SKM-1 treated with dmso at 0.1 percent for 144 hours (cell line): ENCODE measurements at regions not wholly inside any gene's neighbourhood (a gene's known extent, or its start where the extent isn't known, plus 50 kb on each side); places are given as distances from the start of the nearest gene placed in this dataset.
A peak's percentile ranks its signal among the peaks of the same experiment; 100 is the strongest.
"Not testable (repeated sequence)": the region's sequence is repeated elsewhere in the genome, so short reads cannot be mapped to it uniquely, and the experiment has no call there.

ENCODE experiments used
- DNase-seq: peaks from one replicate; lab custom pipeline; 2025; ENCODE audit not compliant: unreplicated experiment; lab: John Stamatoyannopoulos, UW

- peak; percentile 89 for DNase-seq
Measured at GRCh38 chr2:131668794-131669540, 141.3 kb downstream of the CCDC74A start.

- not testable (repeated sequence) for DNase-seq
Measured at GRCh38 chr2:131671841-131672470, 144.3 kb downstream of the CCDC74A start.

DNA sequence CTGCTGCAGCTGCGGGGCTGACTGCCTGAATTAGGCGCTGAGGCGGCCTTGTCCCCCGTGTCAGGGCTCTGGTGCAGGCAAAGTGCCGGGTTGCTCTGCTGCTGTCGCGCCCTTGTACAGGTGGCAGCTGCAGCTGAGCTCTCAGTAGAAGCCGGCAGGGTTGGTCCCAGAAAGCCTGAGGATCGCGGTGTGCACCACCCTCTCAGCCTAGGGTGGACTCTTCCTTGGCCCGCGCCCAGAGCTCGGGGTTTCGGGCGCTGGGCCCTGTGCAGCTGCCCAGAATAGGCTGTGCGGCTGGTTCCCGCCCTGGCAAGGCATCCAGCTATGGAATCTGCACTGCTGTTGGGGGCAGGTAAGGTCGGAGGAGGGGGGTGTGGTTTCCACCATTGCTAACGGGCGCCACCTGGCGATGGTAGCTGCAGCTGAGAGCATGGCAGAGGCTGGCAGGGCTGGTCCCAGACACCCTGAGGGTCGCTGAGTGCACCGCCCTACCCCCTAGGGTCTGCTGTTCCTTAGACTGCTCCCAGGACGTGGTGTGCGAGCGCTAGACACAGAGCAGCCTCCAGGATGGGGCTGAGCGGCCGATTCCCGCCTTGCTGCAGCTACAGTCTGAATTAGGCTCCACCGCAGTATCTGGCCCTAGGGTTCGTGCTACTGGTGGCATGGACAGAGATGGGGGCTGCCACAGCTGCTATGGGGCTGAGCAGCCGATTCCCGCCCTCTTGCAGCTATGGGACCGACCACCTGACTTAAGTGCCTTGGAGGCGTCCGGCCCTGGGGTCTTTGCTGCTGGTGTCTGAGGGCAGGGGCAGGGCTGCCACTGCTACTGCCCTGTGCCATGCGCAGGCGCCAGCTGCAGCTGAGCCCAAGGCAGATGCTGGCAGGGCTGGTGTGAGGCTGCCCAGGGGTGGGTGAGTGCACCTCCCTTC is 145.0 kb downstream of the CCDC74A start:
- DNase-seq = peak; percentile 11

- DNase-seq = peak; percentile 58
Measured at GRCh38 chr2:131673400-131674173, 145.9 kb downstream of the CCDC74A start.

GRCh38 chr2:131674174-131674507 is 146.5 kb downstream of the CCDC74A start:
- no peak for DNase-seq

DNA sequence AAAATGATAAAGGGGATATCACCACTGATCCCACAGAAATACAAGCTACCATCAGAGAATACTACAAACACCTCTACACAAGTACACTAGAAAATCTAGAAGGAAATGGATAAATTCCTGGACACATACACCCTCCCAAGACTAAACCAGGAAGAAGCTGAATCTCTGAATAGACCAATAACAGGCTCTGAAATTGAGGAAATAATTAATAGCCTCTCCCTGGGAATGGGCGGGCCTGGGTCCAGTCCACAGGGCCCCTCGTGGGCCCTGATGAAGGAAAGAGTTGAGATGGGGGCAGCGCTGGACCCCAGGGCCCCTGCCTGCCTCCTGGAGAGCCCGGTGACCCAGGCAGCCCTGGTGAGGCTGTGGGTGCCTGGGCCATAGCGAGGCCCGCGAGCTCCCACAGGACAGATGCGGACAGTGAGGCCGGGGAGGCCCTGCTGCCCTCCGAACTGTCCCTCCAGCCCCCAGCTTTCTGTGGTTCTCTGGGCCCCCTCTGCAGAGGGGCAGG is 154.0 kb downstream of the CCDC74A start:
- DNase-seq = not testable (repeated sequence)

DNA sequence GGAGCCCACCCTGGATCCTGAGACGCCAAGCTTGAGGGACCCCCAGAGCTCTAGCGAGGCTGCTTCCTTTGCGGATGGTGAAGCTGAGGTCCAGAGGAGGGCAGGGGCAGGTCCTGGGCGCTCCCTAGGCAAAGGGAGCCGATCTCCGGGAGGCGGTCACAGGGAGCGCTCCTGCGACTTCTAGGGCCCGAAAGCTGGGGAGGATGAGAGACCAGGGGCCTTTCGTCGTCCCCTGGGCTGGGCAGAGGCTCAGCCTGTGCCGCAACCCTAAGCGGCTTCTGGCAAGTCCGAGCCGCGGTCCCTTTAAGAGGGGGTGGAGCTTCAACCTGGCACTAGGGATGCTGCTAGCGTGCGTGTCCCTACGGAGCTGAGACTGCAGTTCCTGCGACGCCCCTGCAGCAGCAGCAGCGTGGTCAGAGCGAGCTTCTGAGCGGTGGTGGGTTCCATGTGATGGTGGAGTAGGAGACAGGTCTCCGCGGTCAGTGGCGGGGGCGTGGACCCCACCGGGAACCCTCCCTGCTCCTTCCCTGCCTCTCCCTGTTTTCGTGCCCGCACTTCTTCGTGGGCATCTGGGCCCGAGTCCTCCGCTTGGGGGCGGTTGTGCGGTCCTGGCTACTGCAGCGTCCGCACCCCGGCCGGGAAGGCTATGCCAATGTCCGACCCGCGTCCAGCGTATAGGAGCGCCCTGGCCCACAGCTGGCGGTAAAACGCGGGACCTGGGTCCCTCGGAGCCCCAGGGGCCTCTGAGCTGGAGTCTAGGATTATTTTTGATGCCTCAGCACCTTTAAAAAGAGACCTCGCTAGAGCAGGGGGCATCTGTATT is 154.6 kb downstream of the CCDC74A start:
- peak; percentile 80 for DNase-seq

GRCh38 chr2:131682945-131683330 is 155.2 kb downstream of the CCDC74A start:
- DNase-seq = not testable (repeated sequence)

GRCh38 chr2:131684631-131685316 is 157.1 kb downstream of the CCDC74A start:
- DNase-seq = not testable (repeated sequence)

GRCh38 chr2:131686164-131686893 is 158.6 kb downstream of the CCDC74A start:
- not testable (repeated sequence) for DNase-seq

- DNase-seq = not testable (repeated sequence)
Measured at GRCh38 chr2:131686894-131687238, 159.2 kb downstream of the CCDC74A start.

- DNase-seq = not testable (repeated sequence)
Measured at GRCh38 chr2:131689066-131689465, 161.4 kb downstream of the CCDC74A start.

- not testable (repeated sequence) for DNase-seq
Measured at GRCh38 chr2:131711268-131711667, 183.6 kb downstream of the CCDC74A start.

DNA sequence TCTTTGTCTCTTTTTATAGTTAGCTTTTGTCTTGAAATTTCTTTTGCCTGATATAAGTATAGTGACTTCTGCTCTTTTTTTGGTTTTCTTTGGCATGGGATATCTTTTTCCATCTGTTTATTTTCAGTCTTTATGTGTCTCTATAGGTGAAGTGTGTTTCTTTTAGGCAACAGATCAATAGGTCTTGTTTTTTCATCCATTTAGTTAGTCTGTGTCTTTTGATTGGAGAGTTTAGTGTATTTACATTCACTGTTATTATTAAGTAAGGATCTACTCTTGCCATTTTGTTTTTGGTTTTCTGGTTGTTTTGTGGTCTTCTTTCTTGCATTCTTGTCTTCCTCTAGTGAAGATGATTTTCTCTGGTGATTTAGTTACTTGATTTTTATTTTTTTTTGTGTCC is 190.2 kb downstream of the CCDC74A start:
- DNase-seq = not testable (repeated sequence)

- DNase-seq = not testable (repeated sequence)
Measured at GRCh38 chr2:131721163-131721562, 193.5 kb downstream of the CCDC74A start.

DNA sequence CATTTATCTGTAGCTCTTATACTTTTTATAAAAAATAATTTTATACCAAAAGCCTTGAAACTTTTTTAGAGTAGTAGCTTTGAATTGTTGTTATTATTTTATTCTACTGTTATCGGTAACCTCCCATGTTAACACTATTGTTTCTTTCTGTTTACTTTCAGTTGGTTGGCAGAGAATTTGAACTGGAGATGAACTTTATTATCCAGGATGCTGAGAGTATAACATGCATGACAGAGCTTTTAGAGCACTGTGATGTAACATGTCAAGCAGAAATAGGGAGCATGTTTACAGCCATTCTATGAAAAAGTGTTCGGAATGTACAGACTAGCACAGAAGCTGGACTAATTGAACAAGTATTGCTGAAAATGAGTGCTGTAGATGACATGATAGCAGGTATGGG is 194.6 kb downstream of the CCDC74A start:
- not testable (repeated sequence) for DNase-seq

- no peak for DNase-seq
Measured at GRCh38 chr2:131724019-131724418, 196.3 kb downstream of the CCDC74A start.

- not testable (repeated sequence) for DNase-seq
Measured at GRCh38 chr2:131728451-131728850, 200.8 kb downstream of the CCDC74A start.
